Stimulated activated CD4-positive, alpha-beta T cell treated with anti-CD3 and anti-CD28 coated beads, TNF-alpha, amount 100 ng/mL, for 1 hour (primary cell): ENCODE measurements at regions not wholly inside any gene's neighbourhood (a gene's known extent, or its start where the extent isn't known, plus 50 kb on each side); places are given as distances from the start of the nearest gene placed in this dataset.
"Not testable (repeated sequence)": the region's sequence is repeated elsewhere in the genome, so short reads cannot be mapped to it uniquely, and the experiment has no call there.

Source experiments
- DNase-seq, 3 donors: peaks; one replicate each; pipeline ENCODE4 v3.0.0-alpha.2; 2020; ENCODE audit warnings: low read depth in 3 of 3, low spot score in 1 of 3

DNA sequence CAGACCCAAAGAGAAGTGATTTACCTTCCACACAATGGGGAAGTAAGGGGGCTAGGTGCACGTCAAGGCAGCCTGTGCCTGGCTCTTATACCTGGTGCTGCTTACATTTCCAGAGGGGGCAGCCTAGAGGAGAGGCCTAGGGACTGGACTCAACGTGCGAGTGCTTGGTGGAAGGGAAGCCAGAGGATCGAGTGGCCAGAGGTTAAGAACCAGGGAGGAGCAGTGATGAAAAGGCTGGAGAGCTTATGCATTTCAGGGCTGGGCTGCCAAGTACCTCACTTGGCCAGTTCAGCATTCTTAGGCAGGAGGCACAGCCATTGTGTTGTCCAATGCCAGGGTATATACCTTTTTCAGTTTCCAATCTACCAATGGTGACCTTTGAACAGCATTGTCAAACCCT, 77.4 kb downstream of the LAT start:
- not testable (repeated sequence) for DNase-seq

DNA sequence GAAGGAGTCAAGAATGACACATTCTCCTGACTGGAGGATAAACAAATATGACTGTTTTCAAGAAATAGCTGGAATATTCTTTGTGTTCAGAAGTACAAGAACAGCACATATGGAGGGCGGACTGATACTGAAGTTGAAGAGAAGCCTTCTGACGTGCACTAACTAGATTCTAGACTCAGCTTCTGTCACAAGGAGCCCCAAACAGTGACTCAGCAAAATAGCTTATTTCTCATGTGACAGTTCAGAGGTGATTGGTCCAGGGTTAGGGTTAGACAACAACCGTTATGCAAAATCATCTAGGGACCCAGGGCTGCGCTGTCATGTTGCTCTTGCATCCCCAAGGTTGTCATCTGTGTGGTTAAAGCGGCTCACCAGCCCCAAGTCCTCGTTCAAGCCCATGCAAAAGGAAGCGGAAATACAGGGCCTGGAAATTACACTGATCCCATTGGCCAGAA, 76.6 kb downstream of the LAT start:
- DNase-seq: not testable (repeated sequence)

DNA sequence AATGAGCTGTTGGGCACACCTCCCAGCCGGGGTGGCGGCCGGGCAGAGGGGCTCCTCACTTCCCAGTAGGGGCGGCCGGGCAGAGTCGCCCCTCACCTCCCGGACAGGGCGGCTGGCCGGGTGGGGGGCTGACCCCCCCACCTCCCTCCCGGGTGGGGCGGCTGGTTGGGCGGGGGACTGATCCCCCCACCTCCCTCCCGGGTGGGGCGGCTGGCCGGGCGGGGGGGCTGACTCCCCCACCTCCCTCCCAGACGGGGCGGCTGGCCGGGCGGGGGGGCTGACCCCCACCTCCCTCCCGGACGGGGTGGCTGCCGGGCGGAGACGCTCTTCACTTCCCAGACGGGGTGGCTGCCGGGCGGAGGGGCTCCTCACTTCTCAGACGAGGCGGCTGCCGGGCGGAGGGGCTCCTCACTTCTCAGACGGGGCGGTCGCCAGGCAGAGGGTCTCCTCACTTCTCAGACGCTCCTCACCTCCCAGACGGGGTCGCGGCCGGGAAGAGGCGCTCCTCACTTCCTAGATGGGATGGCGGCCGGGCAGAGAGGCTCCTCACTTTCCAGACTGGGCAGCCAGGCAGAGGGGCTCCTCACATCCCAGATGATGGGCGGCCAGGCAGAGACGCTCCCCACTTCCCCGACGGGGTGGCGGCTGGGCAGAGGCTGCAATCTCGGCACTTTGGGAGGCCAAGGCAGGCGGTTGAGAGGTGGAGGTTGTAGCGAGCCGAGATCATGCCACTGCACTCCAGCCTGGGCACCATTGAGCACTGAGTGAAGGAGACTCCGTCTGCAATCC, 75.4 kb downstream of the LAT start:
- DNase-seq: not testable (repeated sequence)

DNA sequence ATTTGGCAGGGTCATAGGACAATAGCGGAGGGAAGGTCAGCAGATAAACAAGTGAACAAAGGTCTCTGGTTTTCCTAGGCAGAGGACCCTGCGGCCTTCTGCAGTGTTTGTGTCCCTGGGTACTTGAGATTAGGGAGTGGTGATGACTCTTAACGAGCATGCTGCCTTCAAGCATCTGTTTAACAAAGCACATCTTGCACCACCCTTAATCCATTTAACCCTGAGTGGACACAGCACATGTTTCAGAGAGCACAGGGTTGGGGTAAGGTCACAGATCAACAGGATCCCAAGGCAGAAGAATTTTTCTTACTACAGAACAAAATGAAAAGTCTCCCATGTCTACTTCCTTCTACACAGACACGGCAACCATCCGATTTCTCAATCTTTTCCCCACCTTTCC, 74.7 kb downstream of the LAT start:
- not testable (repeated sequence) for DNase-seq
